NCI-H748 (cell line): ENCODE measurements at regions not wholly inside any gene's neighbourhood (a gene's known extent, or its start where the extent isn't known, plus 50 kb on each side); places are given as distances from the start of the nearest gene placed in this dataset.

Source experiments
- DNase-seq: peaks from one replicate; lab custom pipeline; 2025; ENCODE audit not compliant: unreplicated experiment; lab: John Stamatoyannopoulos, UW

GRCh38 chr2:40680547-40680946, 228.7 kb upstream of the SLC8A1 start:
- DNase-seq, result no peak

GRCh38 chr2:40690036-40690435, 238.1 kb upstream of the SLC8A1 start:
- no peak for DNase-seq

- no peak for DNase-seq
Measured at GRCh38 chr2:40690525-40690924, 238.6 kb upstream of the SLC8A1 start.

DNA sequence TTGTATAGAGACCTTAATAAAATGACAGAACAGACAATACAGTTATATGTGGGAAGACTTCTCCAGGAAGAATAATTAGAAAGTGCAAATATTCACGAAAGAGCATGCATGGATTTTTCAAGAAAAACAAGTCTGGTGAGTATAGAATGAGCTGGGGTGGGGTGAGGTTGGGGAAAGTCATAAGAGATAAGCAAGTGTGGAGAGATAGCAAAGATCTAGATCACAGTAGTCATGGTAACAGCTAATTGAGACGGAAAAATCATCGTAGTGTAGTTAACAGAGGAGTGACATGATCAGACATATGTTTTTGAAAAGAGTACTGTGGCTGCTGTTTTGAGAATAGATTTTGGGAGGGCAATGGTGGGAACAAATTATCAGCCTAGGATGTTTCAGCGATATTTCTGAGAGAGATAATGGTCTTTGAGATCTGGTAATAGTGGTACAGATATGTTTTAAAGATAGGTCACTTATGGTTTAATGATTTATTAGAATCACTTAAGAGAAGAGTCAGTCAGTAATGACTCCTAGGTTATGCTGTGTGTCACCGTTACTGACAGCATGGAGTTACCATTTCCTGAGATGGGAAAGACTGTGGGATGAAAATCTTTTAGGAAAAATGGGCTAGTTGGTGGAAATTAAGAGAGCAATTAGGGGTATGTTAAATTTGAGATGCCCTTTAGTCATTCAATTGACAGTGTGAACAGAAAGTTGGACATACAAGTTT, 248.5 kb upstream of the SLC8A1 start:
- DNase-seq, result peak; percentile 48

- peak; percentile 6 for DNase-seq
Measured at GRCh38 chr2:40712197-40712894, 260.5 kb upstream of the SLC8A1 start.

DNA sequence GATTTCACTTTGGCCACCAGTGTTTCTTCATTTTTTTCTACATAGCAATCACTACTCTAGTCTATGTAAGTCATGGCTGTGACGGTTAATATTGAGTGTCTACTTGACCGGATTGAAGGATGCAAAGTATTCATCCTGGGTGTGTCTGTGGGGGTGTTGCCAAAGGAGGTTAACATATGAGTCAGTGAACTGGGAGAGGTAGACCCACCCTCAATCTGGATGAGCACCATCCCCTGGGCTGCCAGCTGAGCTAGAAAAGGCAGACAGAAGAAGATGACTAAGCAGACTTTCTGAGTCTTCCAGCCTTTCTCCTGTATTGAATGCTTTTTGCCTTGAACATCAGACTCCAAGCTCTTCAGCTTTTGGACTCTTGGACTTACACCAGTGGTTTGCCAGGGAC, 265.0 kb upstream of the SLC8A1 start:
- DNase-seq, result no peak

DNA sequence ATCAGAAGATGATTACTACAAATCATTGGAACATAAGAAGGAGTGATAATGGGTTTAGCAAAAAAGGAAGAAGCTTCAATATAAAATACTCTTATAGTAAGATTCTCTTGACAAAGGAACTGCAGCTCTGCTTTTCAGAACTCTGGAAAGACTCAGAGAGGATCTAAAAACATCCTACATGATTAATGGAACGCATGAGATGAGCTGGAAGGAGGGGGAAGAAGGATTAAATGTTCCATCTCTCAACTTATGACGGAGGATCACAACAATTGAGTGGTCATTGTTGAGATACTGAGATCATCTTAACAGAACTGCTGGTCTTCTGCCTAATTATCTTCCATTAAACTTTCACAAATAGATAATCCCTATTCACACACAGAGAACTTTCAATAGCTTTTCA, 267.5 kb upstream of the SLC8A1 start:
- DNase-seq, result no peak

DNA sequence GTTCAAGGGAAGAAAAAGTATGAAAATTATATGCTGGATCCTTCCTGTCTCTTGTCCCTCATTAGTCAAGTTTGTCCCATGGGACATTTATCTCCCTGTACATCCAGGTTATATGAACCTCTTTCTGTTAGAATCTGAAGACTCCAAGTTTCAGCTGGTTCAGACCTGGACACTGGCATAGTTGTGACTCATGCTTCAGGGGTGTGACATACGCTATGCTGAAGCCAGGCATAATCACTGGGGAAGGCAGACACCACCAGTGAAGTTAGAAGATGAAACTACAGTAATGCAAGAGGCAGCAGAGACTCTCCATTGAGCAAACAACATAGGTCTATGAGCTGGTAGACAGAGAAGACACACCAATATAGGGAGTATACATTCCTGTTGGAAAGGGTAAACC, 269.7 kb upstream of the SLC8A1 start:
- no peak for DNase-seq

DNA sequence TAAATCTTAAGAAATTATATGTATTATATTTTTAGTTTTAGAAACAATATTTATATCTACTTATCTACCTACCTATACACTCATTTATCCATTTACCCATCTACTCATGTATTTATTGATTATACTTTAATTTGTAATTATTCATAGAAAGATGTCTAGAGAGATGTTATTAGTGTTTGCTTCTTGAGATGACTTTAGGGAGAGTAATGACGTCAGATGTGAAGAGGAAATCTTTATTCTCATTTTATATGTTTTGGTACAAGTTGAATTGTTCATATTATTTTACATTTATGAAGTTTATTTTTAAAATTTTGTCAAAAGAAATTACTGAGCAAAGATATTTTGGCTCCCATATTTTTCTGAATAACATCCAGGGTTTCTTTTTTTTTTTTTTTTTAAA, 271.3 kb upstream of the SLC8A1 start:
- no peak for DNase-seq

GRCh38 chr2:40725040-40725439, 273.1 kb upstream of the SLC8A1 start:
- DNase-seq, result no peak

DNA sequence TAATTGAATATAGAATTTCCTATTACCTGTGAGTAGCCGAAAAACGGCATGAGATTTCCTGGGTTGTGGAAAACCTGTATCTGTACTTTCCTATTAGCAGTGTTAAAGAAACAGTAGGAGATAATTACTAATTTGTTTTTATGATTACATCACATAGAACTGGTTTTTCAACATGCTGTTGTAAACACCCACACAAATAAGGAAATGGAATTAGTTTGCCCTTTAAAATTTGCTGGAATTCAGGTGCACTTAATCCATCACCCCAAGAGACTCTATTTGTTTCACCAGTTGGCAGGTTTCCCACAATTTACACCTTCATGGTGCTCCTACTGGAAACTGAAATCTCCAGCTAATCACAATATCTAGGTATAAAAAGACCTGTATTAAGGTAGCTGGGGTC, 274.1 kb upstream of the SLC8A1 start:
- peak; percentile 37 for DNase-seq

GRCh38 chr2:40734797-40735196, 282.9 kb upstream of the SLC8A1 start:
- DNase-seq, result no peak

- no peak for DNase-seq
Measured at GRCh38 chr2:40737180-40737579, 285.3 kb upstream of the SLC8A1 start.

- DNase-seq, result no peak
Measured at GRCh38 chr2:40740419-40740818, 288.5 kb upstream of the SLC8A1 start.

DNA sequence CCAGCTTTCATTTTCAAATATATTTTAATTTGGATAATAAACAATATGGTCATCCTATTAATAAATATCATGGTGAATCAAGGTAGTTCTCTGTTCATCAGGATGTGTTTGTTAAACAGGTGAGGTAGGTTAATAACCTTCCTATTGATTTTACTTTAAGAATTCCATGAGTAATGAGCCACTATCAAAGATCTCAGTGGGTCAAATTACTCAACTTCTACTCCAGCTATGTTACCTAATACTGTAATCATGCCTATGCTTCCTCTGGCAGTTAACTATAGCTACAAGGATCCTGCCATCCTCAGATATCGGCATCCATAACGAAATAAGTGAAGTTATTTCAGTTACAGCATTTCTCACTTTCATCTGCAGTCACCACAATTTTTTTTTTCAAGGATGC, 289.6 kb upstream of the SLC8A1 start:
- DNase-seq, result no peak

- no peak for DNase-seq
Measured at GRCh38 chr2:40746191-40746590, 294.3 kb upstream of the SLC8A1 start.

GRCh38 chr2:40751981-40752380, 300.1 kb upstream of the SLC8A1 start:
- DNase-seq, result no peak

GRCh38 chr2:40752796-40753195, 300.9 kb upstream of the SLC8A1 start:
- no peak for DNase-seq

- DNase-seq, result no peak
Measured at GRCh38 chr2:40754912-40755311, 303.0 kb upstream of the SLC8A1 start.

GRCh38 chr2:40758401-40759155, 306.7 kb upstream of the SLC8A1 start:
- peak; percentile 10 for DNase-seq

DNA sequence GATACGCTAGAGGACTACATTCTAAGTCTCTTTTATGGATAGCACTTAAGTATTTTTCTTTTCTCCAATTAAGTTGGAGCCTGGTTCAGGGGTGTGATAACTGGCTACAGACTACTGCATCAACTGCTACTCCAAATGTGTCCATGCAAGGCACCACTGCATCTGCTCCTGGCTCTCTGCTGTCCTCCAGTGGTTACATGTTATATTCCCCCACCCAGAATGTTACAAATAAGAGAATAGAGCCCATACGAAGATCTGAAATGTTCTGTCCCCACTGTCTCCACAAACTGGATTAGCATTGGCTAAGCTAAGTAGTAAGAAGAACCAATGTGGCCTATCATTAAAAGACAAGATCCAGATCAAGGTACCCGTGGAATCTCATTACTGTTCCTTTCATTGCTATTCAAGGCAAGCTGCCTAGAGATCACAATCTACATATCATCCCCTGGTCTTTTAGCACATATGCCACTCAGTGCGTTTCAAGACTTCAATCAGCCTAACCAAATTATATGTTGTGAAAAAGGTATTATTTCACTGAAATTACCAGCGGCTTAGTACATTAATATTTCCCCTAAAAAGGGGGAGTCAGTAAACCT, 308.3 kb upstream of the SLC8A1 start:
- DNase-seq, result peak; percentile 69

- no peak for DNase-seq
Measured at GRCh38 chr2:40773291-40773690, 321.4 kb upstream of the SLC8A1 start.
